GM12891 (cell line): ENCODE measurements at regions not wholly inside any gene's neighbourhood (a gene's known extent, or its start where the extent isn't known, plus 50 kb on each side); places are given as distances from the start of the nearest gene placed in this dataset.

Source experiments
- DNase-seq: peaks from one replicate; pipeline ENCODE4 v3.0.0; 2011; ENCODE audit warnings: low spot score; ENCODE audit not compliant: insufficient read length
- FAIRE-seq: peaks from 2 replicates; lab custom pipeline; 2011; peaks lifted over from hg19 to GRCh38; lab: Jason Lieb, UNC
- PAX5 ChIP-seq: IDR thresholded peaks from 2 replicates; pipeline ENCODE4 v1.6.1; 2011; ENCODE audit warnings: low read length, moderate library complexity, mild to moderate bottlenecking; ENCODE audit not compliant: insufficient read depth, severe bottlenecking
- POLR2A ChIP-seq: IDR thresholded peaks from 2 replicates; pipeline ENCODE4 v1.6.1; 2011; ENCODE audit warnings: low read depth, low read length, control low read depth
- POLR2AphosphoS5 ChIP-seq: IDR thresholded peaks from 2 replicates; pipeline ENCODE4 v1.6.1; 2011; ENCODE audit warnings: low read depth, low read length, control low read depth
- POU2F2 ChIP-seq: IDR thresholded peaks from 2 replicates; pipeline ENCODE4 v1.6.1; 2011; ENCODE audit warnings: low read depth, mild to moderate bottlenecking, control low read depth, low read length, moderate library complexity
- SPI1 ChIP-seq: IDR thresholded peaks from 2 replicates; pipeline ENCODE4 v1.6.1; 2011; ENCODE audit warnings: low read depth, low read length, control low read depth
- TAF1 ChIP-seq: IDR thresholded peaks from 2 replicates; pipeline ENCODE4 v1.6.1; 2011; ENCODE audit warnings: low read depth, low read length, control low read depth

DNA sequence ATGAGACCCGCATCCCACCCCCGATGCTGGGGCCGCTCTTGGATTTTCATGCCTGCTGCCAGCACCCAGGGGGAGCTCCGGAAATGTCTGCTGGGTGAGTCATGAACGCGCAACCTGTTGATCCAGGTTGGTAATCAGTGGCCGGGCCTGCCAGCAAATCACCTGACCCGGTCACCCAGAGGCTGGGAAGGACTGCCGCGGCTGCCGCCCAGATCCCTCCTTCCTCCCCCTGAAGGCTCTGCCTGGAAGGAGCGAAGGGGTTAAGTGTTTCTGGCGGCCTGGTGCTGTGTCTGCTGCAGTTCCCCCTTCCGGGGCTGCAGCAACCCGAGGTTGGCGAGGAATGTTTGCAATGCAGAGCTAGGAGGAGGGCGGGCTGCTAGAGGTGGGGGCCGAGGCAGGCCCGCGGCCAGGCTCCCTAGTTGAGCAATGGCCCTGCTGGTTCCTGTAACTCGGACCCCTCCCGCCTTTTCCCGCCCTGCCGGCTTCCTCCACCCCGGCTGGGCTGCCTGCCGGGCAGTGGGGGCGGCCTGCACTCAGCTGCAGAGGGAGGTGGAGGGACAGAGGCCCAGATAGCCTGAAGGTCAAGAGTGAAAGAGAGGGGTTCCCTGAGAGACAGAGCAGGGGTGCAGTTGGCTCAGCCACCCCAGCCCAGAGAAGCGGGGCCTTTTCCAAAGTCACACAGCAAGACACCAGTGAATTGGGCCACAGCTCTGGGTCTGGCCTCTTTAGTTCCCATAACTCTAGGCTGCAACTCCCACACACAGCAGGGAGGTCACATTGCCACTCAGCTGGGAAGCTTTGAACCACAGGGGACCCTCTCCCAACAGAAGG is 156.3 kb upstream of the IER5L start:
- TF ChIP-seq SPI1 (no peak), POU2F2 (no peak), PAX5 (no peak), POLR2AphosphoS5 (no peak), TAF1 (no peak), POLR2A (no peak)
- FAIRE-seq: no peak
- DNase-seq: no peak

DNA sequence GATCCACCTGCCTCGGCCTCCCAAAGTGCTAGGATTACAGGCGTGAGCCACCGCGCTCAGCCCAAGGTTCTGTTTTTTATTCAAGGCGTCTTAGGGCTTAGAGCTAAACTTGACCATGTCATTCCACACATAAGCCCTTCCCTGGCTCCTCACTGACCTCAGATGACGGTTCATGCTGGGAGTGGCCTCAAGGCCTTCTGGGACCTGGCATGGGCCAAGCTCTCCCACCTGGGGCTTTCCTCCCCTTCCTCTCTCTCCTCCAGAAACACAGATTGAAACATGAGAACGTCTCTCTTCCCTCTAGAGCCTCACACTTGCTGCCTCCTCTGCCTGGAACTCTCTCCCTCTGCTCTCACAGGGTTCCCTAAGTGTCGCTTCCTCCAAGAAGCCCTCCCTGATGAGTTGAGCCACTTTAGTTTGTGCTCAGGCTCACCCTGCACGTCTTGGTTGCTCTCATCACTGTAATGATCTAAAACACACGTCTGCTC is 155.6 kb upstream of the IER5L start:
- no peak for TF ChIP-seq POLR2AphosphoS5
- no peak for TF ChIP-seq PAX5
- no peak for TF ChIP-seq POLR2A
- no peak for TF ChIP-seq SPI1
- no peak for TF ChIP-seq POU2F2
- no peak for TF ChIP-seq TAF1
- DNase-seq (no peak), FAIRE-seq (no peak)

DNA sequence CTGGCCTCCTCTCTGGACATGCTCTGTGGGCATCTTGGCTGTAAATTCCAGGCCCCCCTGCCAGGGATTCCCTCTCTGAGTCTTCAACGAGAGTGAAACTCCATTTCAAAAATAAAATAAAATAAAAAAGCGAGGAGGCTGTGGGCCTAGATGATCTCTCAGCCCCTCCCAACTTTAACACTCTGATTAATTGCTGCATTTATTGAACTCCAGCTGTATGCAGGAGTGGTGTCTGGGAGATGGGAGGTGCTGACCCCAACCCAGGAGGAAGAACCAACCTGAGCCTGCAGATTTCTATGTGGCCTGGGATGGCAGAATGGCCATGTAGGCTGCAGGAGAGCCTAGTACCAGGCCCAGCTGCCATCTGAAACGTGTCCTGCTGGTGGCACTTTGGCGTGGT is 154.5 kb upstream of the IER5L start:
- DNase-seq: no peak
- TF ChIP-seq SPI1 (no peak), TAF1 (no peak), POU2F2 (no peak), POLR2AphosphoS5 (no peak), PAX5 (no peak), POLR2A (no peak)
- no peak for FAIRE-seq

DNA sequence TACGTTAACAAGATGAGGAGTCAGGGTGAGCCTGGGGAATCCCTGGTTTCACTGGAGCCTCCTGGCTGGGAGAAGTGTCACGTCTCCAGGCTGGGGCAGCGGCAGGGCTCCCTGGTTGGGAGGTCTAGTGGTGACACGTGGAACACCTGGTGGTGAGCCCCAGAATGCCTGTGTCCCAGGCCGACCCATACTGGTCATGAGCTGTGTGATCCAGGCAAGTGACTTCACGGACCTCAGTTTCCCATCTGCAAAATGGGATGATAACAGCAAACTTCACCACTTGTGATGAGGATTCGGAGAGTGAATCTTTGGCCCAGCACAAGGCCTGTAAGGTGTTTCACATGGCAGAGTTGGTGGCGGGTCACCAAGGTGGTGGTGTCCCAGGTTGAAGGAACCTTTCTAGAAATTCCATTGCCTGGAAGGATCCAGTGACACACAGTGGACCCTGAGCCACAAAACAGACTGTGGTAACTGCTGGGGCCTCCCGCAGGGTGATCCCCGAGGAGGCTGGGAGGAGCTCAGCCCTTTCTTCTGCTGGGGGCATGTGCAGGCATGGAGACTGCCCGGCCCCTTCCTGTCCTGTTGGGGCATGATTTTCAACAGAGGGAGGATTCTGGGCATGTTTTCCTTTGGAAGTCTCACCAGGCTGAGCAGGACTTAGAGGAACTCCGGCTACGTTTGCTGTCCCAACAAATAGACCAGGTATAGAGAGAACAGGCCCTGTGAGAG is 153.9 kb upstream of the IER5L start:
- FAIRE-seq (no peak), DNase-seq (no peak)
- TF ChIP-seq PAX5: no peak
- no peak for TF ChIP-seq POLR2A
- no peak for TF ChIP-seq POU2F2
- TF ChIP-seq POLR2AphosphoS5: no peak
- no peak for TF ChIP-seq SPI1
- TF ChIP-seq TAF1: no peak

DNA sequence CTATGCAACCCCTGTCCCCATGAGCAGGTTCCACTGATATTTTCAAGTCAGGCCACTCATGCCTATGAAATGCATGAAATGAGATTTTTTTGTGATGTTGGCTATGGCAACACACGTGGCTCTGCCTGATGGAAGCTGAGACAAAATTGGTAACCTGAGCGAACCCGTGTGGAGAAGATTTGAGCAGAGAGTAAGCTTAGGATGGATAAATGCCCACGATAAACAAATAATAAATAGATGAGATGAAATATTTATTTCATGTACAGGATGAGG is 153.4 kb upstream of the IER5L start:
- no peak for TF ChIP-seq TAF1
- no peak for TF ChIP-seq POU2F2
- TF ChIP-seq POLR2AphosphoS5: no peak
- TF ChIP-seq PAX5: no peak
- FAIRE-seq: no peak
- DNase-seq: no peak

DNA sequence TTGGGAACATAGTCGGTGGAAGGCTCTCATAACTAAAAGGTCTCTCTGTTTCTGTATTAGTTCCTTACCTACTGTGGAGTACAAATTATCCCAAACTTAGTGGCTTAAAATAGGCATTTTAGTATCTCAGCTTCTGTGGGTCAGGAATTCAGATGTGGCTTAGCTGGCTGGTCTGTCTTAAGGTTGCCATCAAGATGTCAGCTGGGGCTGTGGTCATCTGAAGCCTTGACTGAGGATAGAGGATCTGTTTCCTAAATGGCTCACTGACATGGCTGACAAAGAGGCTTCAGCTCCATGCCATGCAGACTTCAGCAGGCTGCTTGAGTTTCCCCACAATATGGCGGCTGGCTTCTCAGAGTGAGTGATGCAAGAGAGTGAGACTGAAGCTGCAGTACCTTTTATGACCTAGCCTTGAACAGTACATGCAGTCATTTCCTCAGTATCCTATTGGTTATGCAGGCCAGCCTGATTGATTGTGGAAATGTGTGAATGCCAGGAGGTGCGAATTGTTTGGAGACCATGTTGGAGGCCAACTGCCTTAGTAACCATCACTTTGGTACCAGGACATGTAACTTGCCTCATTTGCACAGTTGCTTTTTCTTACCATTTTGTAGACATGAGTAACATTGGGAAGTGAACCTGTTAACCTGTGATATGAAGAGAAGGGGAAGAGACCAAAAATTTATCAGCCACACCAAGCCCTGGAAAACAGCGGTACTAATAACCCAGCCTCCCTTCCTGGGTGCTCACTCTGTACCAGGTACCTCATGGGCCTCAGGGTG is 152.8 kb upstream of the IER5L start:
- no peak for FAIRE-seq
- DNase-seq: no peak
- TF ChIP-seq POU2F2 (no peak), TAF1 (no peak), POLR2A (no peak), POLR2AphosphoS5 (no peak), PAX5 (no peak), SPI1 (no peak)

DNA sequence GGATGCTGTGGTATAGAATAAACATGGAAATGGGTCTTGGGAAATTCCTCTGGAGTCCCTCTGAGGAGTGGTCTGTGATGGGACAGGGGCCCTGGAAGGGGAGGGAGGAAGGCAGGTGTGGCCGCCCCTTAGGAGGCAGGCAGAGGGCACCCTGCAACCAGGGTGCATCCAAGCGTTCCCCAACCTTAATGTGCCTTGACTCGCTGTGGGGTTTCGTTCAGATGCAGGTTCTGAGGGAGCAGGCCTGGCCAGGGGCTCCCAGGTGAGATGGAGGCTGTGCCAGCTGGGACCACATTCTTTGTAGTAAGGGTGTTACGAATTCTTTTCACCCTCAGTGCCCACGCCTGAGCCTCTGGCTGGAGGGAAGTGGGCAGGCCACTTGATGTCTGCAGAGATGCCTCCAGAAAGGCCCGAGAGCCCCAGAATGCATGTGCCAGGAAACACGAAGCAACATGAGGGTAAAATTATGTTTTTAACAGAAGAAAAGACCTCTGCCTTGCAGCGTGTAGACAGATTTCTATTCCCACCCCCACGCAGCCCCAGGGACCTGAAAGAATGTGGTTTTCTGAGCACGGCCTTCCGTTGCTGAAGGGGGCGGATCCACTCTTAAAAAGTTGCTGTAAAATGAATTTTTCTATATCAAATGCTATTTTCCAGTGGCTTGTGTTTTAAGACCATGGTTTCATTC is 150.4 kb upstream of the IER5L start:
- peak; percentile 64 for FAIRE-seq

DNA sequence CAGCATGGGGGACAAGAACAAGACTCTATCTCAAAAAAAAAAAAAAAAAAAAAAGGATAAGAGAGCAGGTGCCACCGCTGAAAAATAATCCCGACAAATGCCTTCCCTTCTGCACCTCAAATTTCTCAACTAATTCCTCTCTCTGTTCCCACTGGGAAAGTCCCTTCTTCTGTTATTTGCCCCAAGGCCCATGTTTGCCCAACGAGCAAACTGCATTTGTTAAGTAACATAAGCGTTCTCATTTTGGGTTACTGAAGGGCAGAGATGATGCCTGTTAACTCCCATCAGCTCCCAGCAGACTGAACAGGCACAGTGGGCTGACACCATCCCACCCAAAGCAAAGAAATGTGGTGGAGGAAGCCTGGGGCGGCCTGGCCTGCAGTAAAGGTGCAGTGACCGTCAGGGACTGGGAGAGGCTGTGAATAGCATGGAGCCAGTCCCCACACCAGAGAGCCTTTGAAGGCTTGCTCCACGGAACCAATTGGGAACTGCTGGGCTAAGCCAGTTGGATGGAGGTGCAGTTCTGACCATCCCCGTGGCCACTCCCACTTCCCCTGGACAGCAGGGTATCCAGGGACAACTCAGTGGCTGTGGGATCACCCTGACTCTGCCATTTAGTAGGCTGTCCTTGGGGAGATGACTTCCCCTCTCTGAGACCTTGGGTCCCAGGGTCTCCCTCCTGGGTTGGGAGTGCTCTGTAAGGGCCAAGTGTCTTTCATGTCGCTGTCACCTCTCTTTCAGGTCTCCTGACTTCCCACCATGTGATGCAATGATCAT is 149.7 kb upstream of the IER5L start:
- no peak for DNase-seq
- FAIRE-seq: no peak
- TF ChIP-seq POU2F2: no peak
- no peak for TF ChIP-seq TAF1
- no peak for TF ChIP-seq POLR2AphosphoS5
- TF ChIP-seq PAX5: no peak
- no peak for TF ChIP-seq SPI1
- TF ChIP-seq POLR2A: no peak

More for the DNA sequence above, 150.4 kb upstream of the IER5L start:
- no peak for TF ChIP-seq POU2F2
- DNase-seq: no peak
